ENCODE measurements at regions not wholly inside any gene's neighbourhood (a gene's known extent, or its start where the extent isn't known, plus 50 kb on each side); places are given as distances from the start of the nearest gene placed in this dataset.

GRCh38 chr3:104646196-104646595 is 720.5 kb upstream of the ALCAM start:
- Histone ChIP-seq H3K27me3 (no peaks in the 10 kb centered on the region), H3K4me1 (no peaks in the 10 kb centered on the region), H3K27ac (no peak overlapping the region), H3K4me3 (replicated peaks in 1 of 3) (no peak overlapping the region), H3K36me3 (no peaks in the 10 kb centered on the region), H3K9me3 (no peaks in the 10 kb centered on the region)
- TF ChIP-seq POLR2A (IDR thresholded peaks at IDR 0.05), result no peak
- DNase-seq, result no peak
- intact Hi-C loops (cut with DNase I), result no loop called here

- TF ChIP-seq POLR2A (IDR thresholded peaks at IDR 0.05), result no peak
- no peak for TF ChIP-seq CTCF (IDR thresholded peaks at IDR 0.05)
- no peak overlapping the region for H3K4me3 ChIP-seq (replicated peaks in 1 of 3)
- no peaks in the 10 kb centered on the region for H3K36me3 ChIP-seq
- DNase-seq, result no peak
- H3K9me3 ChIP-seq, result no peaks in the 10 kb centered on the region
- H3K4me1 ChIP-seq, result no peaks in the 10 kb centered on the region
- no peaks in the 10 kb centered on the region for H3K27me3 ChIP-seq
- no peak overlapping the region for H3K27ac ChIP-seq
- 51 to 77% methylated on average over 1 of the region's 1 CpG for WGBS, 2 donors
- intact Hi-C loops (cut with DNase I), result no loop called here
Measured at GRCh38 chr3:104648823-104649222, 717.9 kb upstream of the ALCAM start.

- Histone ChIP-seq H3K27me3 (no peaks in the 10 kb centered on the region), H3K4me1 (no peaks in the 10 kb centered on the region), H3K27ac (no peak overlapping the region), H3K36me3 (no peaks in the 10 kb centered on the region), H3K4me3 (replicated peaks in 1 of 3) (no peak overlapping the region), H3K9me3 (no peaks in the 10 kb centered on the region)
- DNase-seq, result no peak
- 86 to 87% methylated on average over 5 of the region's 5 CpGs for WGBS, 2 donors
- intact Hi-C loops (cut with DNase I), result no loop called here
- TF ChIP-seq CTCF (IDR thresholded peaks at IDR 0.05), result no peak
- TF ChIP-seq POLR2A (IDR thresholded peaks at IDR 0.05), result no peak
Measured at GRCh38 chr3:104669083-104669482, 697.6 kb upstream of the ALCAM start.

GRCh38 chr3:104672331-104672730 is 694.4 kb upstream of the ALCAM start:
- DNase-seq, result no peak
- H3K4me1 ChIP-seq, result no peaks in the 10 kb centered on the region
- H3K4me3 ChIP-seq (replicated peaks in 1 of 3), result no peak overlapping the region
- H3K36me3 ChIP-seq, result no peaks in the 10 kb centered on the region
- H3K9me3 ChIP-seq, result no peaks in the 10 kb centered on the region
- 72 to 79% methylated on average over 5 of the region's 5 CpGs for WGBS, 2 donors
- no peak for TF ChIP-seq POLR2A (IDR thresholded peaks at IDR 0.05)
- TF ChIP-seq CTCF (IDR thresholded peaks at IDR 0.05), result no peak
- H3K27ac ChIP-seq, result no peak overlapping the region
- intact Hi-C loops (cut with DNase I), result no loop called here
- H3K27me3 ChIP-seq, result no peaks in the 10 kb centered on the region

GRCh38 chr3:104673981-104674380 is 692.7 kb upstream of the ALCAM start:
- no peaks in the 10 kb centered on the region for H3K4me1 ChIP-seq
- H3K36me3 ChIP-seq, result no peaks in the 10 kb centered on the region
- no peak for DNase-seq
- H3K27me3 ChIP-seq, result no peaks in the 10 kb centered on the region
- intact Hi-C loops (cut with DNase I), result no loop called here
- TF ChIP-seq CTCF (IDR thresholded peaks at IDR 0.05), result no peak
- no peak for TF ChIP-seq POLR2A (IDR thresholded peaks at IDR 0.05)
- 66 to 79% methylated on average over 2 of the region's 2 CpGs for WGBS, 2 donors
- no peak overlapping the region for H3K4me3 ChIP-seq (replicated peaks in 1 of 3)
- H3K9me3 ChIP-seq, result no peaks in the 10 kb centered on the region
- H3K27ac ChIP-seq, result no peak overlapping the region

- DNase-seq, result no peak
- intact Hi-C loops (cut with DNase I), result no loop called here
- H3K4me1 ChIP-seq, result no peaks in the 10 kb centered on the region
- 81 to 87% methylated on average over 3 of the region's 3 CpGs for WGBS, 2 donors
- TF ChIP-seq CTCF (IDR thresholded peaks at IDR 0.05) (no peak), POLR2A (IDR thresholded peaks at IDR 0.05) (no peak)
- H3K9me3 ChIP-seq, result no peaks in the 10 kb centered on the region
- no peaks in the 10 kb centered on the region for H3K36me3 ChIP-seq
- H3K27ac ChIP-seq, result no peak overlapping the region
- no peak overlapping the region for H3K4me3 ChIP-seq (replicated peaks in 1 of 3)
- H3K27me3 ChIP-seq, result no peaks in the 10 kb centered on the region
Measured at GRCh38 chr3:104676241-104676640, 690.5 kb upstream of the ALCAM start.
